ENCODE measurements at regions not wholly inside any gene's neighbourhood (a gene's known extent, or its start where the extent isn't known, plus 50 kb on each side); places are given as distances from the start of the nearest gene placed in this dataset.

DNA sequence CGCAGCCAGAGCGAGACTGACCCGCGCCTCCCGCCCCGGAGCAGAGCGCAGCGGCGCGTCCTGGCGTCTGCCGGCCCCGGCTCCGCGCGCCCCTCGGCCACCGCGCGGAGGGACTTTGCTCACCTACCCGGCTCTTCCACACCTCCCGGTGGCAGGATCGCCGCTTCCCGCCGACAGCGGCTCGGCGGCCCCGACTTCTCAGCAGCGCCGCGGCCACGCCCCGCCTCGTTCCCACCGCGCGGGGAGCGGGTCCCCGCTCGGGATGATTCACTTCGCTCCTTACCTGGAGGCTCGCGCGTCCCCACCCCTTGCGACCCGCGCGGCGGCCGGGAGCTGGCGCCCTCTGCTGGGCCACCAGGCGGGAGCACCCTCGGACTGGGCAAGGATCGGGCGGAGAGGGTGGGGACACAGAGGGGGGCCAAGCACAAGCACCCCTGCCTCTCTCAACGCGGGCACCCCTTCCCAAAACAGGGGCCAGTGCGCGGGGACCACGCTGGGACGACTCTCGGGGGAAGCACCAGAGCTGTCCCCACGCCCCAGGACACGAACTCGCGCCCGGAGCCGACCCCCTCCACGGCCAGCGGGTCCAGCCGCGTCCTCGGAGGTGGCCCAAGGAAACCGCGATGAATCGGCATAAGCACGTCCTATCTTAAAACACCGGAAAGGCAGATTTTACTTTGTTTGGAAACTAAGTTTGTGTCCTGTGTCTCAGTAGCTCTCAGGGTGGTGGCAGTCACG is 101.0 kb upstream of the SVIL start:
- Histone ChIP-seq H3K4me1 (peaks cover 2 to 6% of the 10 kb centered on the region in 2 donors), H3K4me3 (peak overlapping the region; percentile 84 to 90 (median 87)), H3K9me3 (no peaks in the 10 kb centered on the region), H3K27me3 (no peaks in the 10 kb centered on the region), H3K36me3 (no peaks in the 10 kb centered on the region), H3K27ac (peak overlapping the region; percentile 99 to 100)
- DNase-seq (ENCODE audit: low spot score in 2 of 2), result peak; percentile 90 to 91
- peak; percentile 78 to 88 (median 81) for TF ChIP-seq POLR2AphosphoS5 (IDR thresholded peaks at IDR 0.05)
- TF ChIP-seq, protein P1, sequence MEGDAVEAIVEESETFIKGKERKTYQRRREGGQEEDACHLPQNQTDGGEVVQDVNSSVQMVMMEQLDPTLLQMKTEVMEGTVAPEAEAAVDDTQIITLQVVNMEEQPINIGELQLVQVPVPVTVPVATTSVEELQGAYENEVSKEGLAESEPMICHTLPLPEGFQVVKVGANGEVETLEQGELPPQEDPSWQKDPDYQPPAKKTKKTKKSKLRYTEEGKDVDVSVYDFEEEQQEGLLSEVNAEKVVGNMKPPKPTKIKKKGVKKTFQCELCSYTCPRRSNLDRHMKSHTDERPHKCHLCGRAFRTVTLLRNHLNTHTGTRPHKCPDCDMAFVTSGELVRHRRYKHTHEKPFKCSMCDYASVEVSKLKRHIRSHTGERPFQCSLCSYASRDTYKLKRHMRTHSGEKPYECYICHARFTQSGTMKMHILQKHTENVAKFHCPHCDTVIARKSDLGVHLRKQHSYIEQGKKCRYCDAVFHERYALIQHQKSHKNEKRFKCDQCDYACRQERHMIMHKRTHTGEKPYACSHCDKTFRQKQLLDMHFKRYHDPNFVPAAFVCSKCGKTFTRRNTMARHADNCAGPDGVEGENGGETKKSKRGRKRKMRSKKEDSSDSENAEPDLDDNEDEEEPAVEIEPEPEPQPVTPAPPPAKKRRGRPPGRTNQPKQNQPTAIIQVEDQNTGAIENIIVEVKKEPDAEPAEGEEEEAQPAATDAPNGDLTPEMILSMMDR (IDR thresholded peaks at IDR 0.05), result peak; percentile 95 to 96 (median 95)
- peak; percentile 52 for TF ChIP-seq POLR2A (IDR thresholded peaks at IDR 0.05)
- intact Hi-C loops (cut with DNase I; ENCODE audit: low total_unique reads), result no loop called here

DNA sequence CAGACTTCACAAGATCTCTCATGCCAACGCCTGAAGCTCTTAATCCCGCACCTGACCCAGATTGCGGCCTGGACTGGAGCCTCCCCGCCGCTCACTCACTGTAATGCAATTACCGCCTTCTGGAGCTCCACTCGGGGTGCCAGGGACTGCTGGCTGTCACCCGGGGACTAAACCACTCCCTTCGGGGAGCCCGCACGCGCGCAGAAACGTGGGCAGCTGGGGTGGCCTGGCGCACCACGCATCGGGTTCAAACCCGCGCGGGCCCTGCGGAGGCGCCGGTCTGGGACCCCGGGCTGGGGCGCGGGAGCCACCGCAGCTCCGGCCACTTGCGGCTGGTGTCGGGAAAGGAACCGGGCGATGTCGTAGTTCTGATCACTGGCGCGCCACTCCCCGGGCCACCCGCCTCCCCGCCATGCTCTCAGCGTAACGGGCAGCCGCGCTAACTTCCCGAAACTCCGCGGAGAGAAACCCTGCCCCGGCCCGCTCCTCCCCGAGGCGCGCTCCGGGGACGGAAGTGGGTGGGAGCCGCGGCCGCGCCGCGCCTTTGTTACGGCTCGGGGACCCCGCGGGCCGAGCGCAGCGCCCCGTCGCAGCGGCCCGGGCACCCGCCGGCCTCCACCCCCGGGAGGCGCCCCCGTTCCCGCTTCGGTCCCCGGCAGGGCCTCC is 100.3 kb upstream of the SVIL start:
- DNase-seq (ENCODE audit: low spot score in 2 of 2), result peak; percentile 55 to 64
- H3K4me1 ChIP-seq, result peaks cover 2 to 6% of the 10 kb centered on the region in 2 donors
- intact Hi-C loops (cut with DNase I; ENCODE audit: low total_unique reads), result no loop called here

DNA sequence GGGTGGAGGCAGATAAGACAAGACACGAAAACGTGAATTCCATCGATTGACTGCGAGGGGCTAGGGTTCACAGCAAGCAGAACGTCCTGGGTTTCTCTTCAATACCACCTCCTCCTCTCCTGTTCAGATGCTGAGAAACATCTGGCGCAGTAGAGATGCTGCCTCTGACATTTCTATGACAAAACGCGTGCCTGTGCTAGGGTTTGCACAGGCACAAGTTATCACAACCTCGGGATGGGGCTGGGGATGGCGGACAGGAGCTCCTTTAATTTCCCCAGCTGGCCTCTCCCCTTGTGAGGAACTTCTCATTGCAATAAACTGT is 99.8 kb upstream of the SVIL start:
- Histone ChIP-seq H3K9me3 (no peaks in the 10 kb centered on the region), H3K36me3 (no peaks in the 10 kb centered on the region), H3K4me3 (peak overlapping the region; percentile 84 to 90 (median 87)), H3K4me1 (peaks cover 2 to 6% of the 10 kb centered on the region in 2 donors), H3K27me3 (no peaks in the 10 kb centered on the region), H3K27ac (peak overlapping the region; percentile 99 to 100)
- intact Hi-C loops (cut with DNase I; ENCODE audit: low total_unique reads), result no loop called here
- no peak for DNase-seq (ENCODE audit: low spot score in 2 of 2)
- TF ChIP-seq, protein P1 (IDR thresholded peaks at IDR 0.05), result no peak
- TF ChIP-seq POLR2A (IDR thresholded peaks at IDR 0.05) (no peak), POLR2AphosphoS5 (IDR thresholded peaks at IDR 0.05) (no peak)

More for the DNA sequence above, 100.3 kb upstream of the SVIL start:
- Histone ChIP-seq H3K9me3 (no peaks in the 10 kb centered on the region), H3K36me3 (no peaks in the 10 kb centered on the region), H3K27me3 (no peaks in the 10 kb centered on the region), H3K4me3 (peak overlapping the region; percentile 84 to 90 (median 87)), H3K27ac (peak overlapping the region; percentile 99 to 100)
- TF ChIP-seq POLR2A (IDR thresholded peaks at IDR 0.05), result no peak
- TF ChIP-seq POLR2AphosphoS5 (IDR thresholded peaks at IDR 0.05), result peak in 1 of 3 donors; percentile 40
- TF ChIP-seq, protein P1 (IDR thresholded peaks at IDR 0.05), result peak in 1 of 3 donors; percentile 19

DNA sequence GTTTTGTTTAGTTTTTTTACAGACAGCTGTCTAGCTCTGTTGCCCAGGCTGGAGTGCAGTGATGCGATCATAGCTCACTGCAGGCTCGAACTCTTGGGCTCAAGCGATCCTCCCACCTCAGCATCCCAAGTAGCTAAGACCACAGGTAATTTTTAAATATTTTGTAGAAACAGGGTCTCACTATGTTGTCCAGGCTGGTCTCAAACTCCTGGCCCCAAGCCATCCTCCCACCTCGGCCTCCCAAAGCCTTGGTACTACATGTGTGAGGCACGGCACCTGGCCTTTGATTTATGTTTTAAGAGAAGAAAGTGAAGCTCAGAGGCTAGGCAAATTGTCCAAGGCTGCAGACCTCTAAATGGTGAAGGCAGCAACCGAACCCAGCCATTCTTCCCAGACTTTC is 98.6 kb upstream of the SVIL start:
- Histone ChIP-seq H3K36me3 (no peaks in the 10 kb centered on the region), H3K4me1 (peaks cover 2 to 6% of the 10 kb centered on the region in 2 donors), H3K9me3 (no peaks in the 10 kb centered on the region), H3K4me3 (peak overlapping the region in 2 of 3 donors; percentile 84 to 87), H3K27me3 (no peaks in the 10 kb centered on the region), H3K27ac (peak overlapping the region; percentile 99 to 100)
- DNase-seq (ENCODE audit: low spot score in 2 of 2), result no peak
- TF ChIP-seq POLR2AphosphoS5 (IDR thresholded peaks at IDR 0.05), result no peak
- TF ChIP-seq POLR2A (IDR thresholded peaks at IDR 0.05), result no peak
- TF ChIP-seq, protein P1 (IDR thresholded peaks at IDR 0.05), result no peak
- intact Hi-C loops (cut with DNase I; ENCODE audit: low total_unique reads), result no loop called here

DNA sequence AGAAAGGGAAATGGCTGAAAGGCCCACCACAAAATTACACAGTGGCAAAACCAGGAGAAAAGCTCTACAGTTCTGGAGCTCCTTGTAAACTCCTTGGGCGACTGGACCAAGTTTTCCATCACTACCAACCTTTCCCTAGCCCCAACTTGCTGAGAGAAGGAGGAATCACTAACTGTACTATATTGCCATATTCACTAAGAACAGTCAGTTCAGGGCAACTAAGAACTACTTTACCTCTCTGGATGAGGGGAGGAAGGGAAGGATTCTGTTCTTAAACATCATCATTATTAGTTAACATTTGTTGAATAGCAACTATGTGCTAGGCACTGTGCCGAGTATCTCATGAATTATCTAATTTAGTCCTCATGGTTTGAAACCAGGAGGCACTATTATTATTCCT is 98.1 kb upstream of the SVIL start:
- peak overlapping the region in 1 of 3 donors; percentile 87 for H3K4me3 ChIP-seq
- DNase-seq (ENCODE audit: low spot score in 2 of 2), result no peak
- H3K27ac ChIP-seq, result peak overlapping the region; percentile 99 to 100
- intact Hi-C loops (cut with DNase I; ENCODE audit: low total_unique reads), result no loop called here
- H3K36me3 ChIP-seq, result no peaks in the 10 kb centered on the region
- no peak for TF ChIP-seq POLR2AphosphoS5 (IDR thresholded peaks at IDR 0.05)
- no peaks in the 10 kb centered on the region for H3K27me3 ChIP-seq
- H3K4me1 ChIP-seq, result peaks cover 2 to 6% of the 10 kb centered on the region in 2 donors
- no peaks in the 10 kb centered on the region for H3K9me3 ChIP-seq

Data from breast epithelium (tissue), 4 donors.